A549 (cell line): ENCODE measurements at regions not wholly inside any gene's neighbourhood (a gene's known extent, or its start where the extent isn't known, plus 50 kb on each side); places are given as distances from the start of the nearest gene placed in this dataset.

Experiments used
- ATAC-seq, 2 experiments: fragments of 200-7000 bp in 1 of 2; fragments of >200 bp in 1 of 2; cut with Nextera tagmentation in 1 of 2; cut with Tn5 transposase in 1 of 2; 3 replicates each; pipeline versions ENCODE4 v1.8.0 to v1.9.1; 2018 to 2020; ENCODE audit warnings: mild to moderate bottlenecking in 1 of 2, moderate library complexity in 1 of 2
- CTCF ChIA-PET: fragments of 300-600 bp; sonication (Branson Sonifier 250); formaldehyde crosslinking; extraction: SDS; loops from one replicate; lab custom pipeline; 2021; ENCODE audit warnings: antibody characterized with exemption, inconsistent platforms; lab: Yijun Ruan, JAX
- POLR2A ChIA-PET: fragments of 350-600 bp; formaldehyde crosslinking; extraction: SDS; loops from one replicate; lab custom pipeline; 2021; ENCODE audit warnings: antibody characterized with exemption, inconsistent platforms; lab: Yijun Ruan, JAX
- DNase-seq, 2 experiments: peaks; one replicate each; pipeline versions ENCODE4 v3.0.0 to v3.0.0-alpha.2; 2011 to 2016; ENCODE audit warnings: low read depth in 1 of 2, low spot score in 1 of 2
- FAIRE-seq: peaks from 2 replicates; lab custom pipeline; 2011; peaks lifted over from hg19 to GRCh38; lab: Jason Lieb, UNC
- H3K27ac ChIP-seq, 2 experiments: fragments of >200 bp; sonication (Bioruptor Twin); formaldehyde crosslinking; 3 replicates each; pipeline ENCODE4 v1.5.1; 2016 to 2017
- H3K4me1 ChIP-seq: fragments of >200 bp; sonication (Bioruptor Twin); formaldehyde crosslinking; 3 replicates; pipeline ENCODE4 v1.6.1; 2016
- H3K4me2 ChIP-seq: fragments of >200 bp; sonication (Bioruptor Twin); formaldehyde crosslinking; 3 replicates; pipeline ENCODE4 v1.6.1; 2016
- H3K4me3 ChIP-seq: fragments of >200 bp; sonication (Bioruptor Twin); formaldehyde crosslinking; 3 replicates; pipeline ENCODE4 v1.5.1; 2016
- H3K9me3 ChIP-seq: fragments of >200 bp; sonication (Bioruptor Twin); formaldehyde crosslinking; 3 replicates; pipeline ENCODE4 v1.6.1; 2016
- BCL3 ChIP-seq: fragments of >200 bp; sonication (Bioruptor Twin); formaldehyde crosslinking; IDR thresholded peaks from 3 replicates; pipeline ENCODE4 v1.6.1; 2016
- BHLHE40 ChIP-seq: IDR thresholded peaks from 2 replicates; pipeline ENCODE4 v1.6.1; 2012; ENCODE audit warnings: low read depth, low read length, inconsistent platforms
- CBX2 ChIP-seq: fragments of 200-600 bp; sonication (generic); IDR thresholded peaks from 2 replicates; pipeline ENCODE4 v1.6.1; 2016; ENCODE audit warnings: low read depth, mild to moderate bottlenecking, borderline replicate concordance
- CHD2 ChIP-seq: fragments of 150-350 bp; IDR thresholded peaks from 2 replicates; pipeline ENCODE4 v1.6.1; 2014; ENCODE audit warnings: low read length; ENCODE audit not compliant: partially characterized antibody
- CHD4 ChIP-seq: fragments of 200-600 bp; sonication (generic); IDR thresholded peaks from 2 replicates; pipeline ENCODE4 v1.6.1; 2016; ENCODE audit warnings: antibody characterized with exemption, mild to moderate bottlenecking, borderline replicate concordance
- E2F6 ChIP-seq: IDR thresholded peaks from 2 replicates; pipeline ENCODE4 v1.6.1; 2012; ENCODE audit warnings: low read depth, borderline replicate concordance
- EP300 ChIP-seq, 2 experiments: fragments of >200 bp; sonication (Bioruptor Twin); formaldehyde crosslinking; IDR thresholded peaks; 2 replicates in 1 of 2; 3 replicates in 1 of 2; pipeline ENCODE4 v1.6.1; 2016 to 2017
- FOSL2 ChIP-seq, 2 experiments: fragments of 450-650 bp in 1 of 2; fragments of >200 bp in 1 of 2; sonication (Bioruptor Twin) in 1 of 2; formaldehyde crosslinking; IDR thresholded peaks; 2 replicates each; pipeline versions ENCODE4 v1.5.0 to v1.6.1; 2016 to 2020; ENCODE audit warnings: mild to moderate bottlenecking in 1 of 2, moderate library complexity in 1 of 2
- GATA3 ChIP-seq: IDR thresholded peaks from 2 replicates; pipeline ENCODE4 v1.6.1; 2012; ENCODE audit warnings: borderline replicate concordance
- HDAC2 ChIP-seq: fragments of 200-600 bp; sonication (generic); IDR thresholded peaks from 2 replicates; pipeline ENCODE4 v1.6.1; 2016
- HEYL ChIP-seq: fragments of 250-450 bp; sonication (Bioruptor Pico); IDR thresholded peaks from 2 replicates; pipeline ENCODE4 v1.8.0; 2021; ENCODE audit warnings: mild to moderate bottlenecking, moderate library complexity
- JUN ChIP-seq, 2 experiments: fragments of >200 bp; sonication (Bioruptor Twin); formaldehyde crosslinking; IDR thresholded peaks; 2 replicates in 1 of 2; 3 replicates in 1 of 2; pipeline ENCODE4 v1.6.1; 2016 to 2017
- KDM1A ChIP-seq: fragments of 200-600 bp; sonication (generic); IDR thresholded peaks from 2 replicates; pipeline ENCODE4 v1.6.1; 2016; ENCODE audit warnings: low read depth, mild to moderate bottlenecking
- MYC ChIP-seq: IDR thresholded peaks from 2 replicates; pipeline ENCODE4 v1.6.1; 2012; ENCODE audit warnings: mild to moderate bottlenecking, inconsistent platforms, low read length, improper control_type of control experiment, borderline replicate concordance
- NFE2L2 ChIP-seq: fragments of 150-350 bp; conservative IDR thresholded peaks from 2 replicates; pipeline ENCODE4 v1.6.1; 2014; ENCODE audit warnings: low read length
- NPAS2 ChIP-seq: fragments of 250-450 bp; sonication (Bioruptor Pico); IDR thresholded peaks from 2 replicates; pipeline ENCODE4 v1.8.0; 2022; ENCODE audit warnings: mild to moderate bottlenecking, moderate library complexity, borderline replicate concordance
- NR3C1 ChIP-seq: fragments of >200 bp; sonication (Bioruptor Twin); formaldehyde crosslinking; IDR thresholded peaks from 3 replicates; pipeline ENCODE4 v1.6.1; 2017
- POLR2A ChIP-seq: IDR thresholded peaks from 2 replicates; pipeline ENCODE4 v1.6.1; 2012; ENCODE audit warnings: mild to moderate bottlenecking, low read length
- RAD21 ChIP-seq, 2 experiments: fragments of >200 bp in 1 of 2; sonication (Bioruptor Twin) in 1 of 2; formaldehyde crosslinking in 1 of 2; IDR thresholded peaks in 1 of 2; conservative IDR thresholded peaks in 1 of 2; 2 replicates in 1 of 2; 3 replicates in 1 of 2; pipeline ENCODE4 v1.6.1; 2012 to 2018; ENCODE audit warnings: inconsistent platforms in 1 of 2
- RFX5 ChIP-seq: fragments of 450-650 bp; IDR thresholded peaks from 2 replicates; pipeline ENCODE4 v1.7.1; 2014; ENCODE audit warnings: antibody characterized with exemption, mild to moderate bottlenecking, moderate library complexity
- RNF2 ChIP-seq: fragments of 200-600 bp; sonication (generic); IDR thresholded peaks from 2 replicates; pipeline ENCODE4 v1.6.1; 2016; ENCODE audit warnings: low read depth, mild to moderate bottlenecking, antibody characterized with exemption, moderate library complexity, borderline replicate concordance
- SREBF2 ChIP-seq: fragments of 450-650 bp; IDR thresholded peaks from 2 replicates; pipeline ENCODE4 v1.6.1; 2014; ENCODE audit warnings: mild to moderate bottlenecking, moderate library complexity
- ZC3H11A ChIP-seq: fragments of 450-650 bp; IDR thresholded peaks from 2 replicates; pipeline ENCODE4 v1.6.1; 2014; ENCODE audit warnings: antibody characterized with exemption, mild to moderate bottlenecking
- ZFP36 ChIP-seq: fragments of 450-650 bp; IDR thresholded peaks from 2 replicates; pipeline ENCODE4 v1.6.1; 2014; ENCODE audit warnings: borderline replicate concordance; ENCODE audit not compliant: partially characterized antibody
- ZSCAN20 ChIP-seq: fragments of 250-450 bp; sonication (Bioruptor Pico); IDR thresholded peaks from 2 replicates; pipeline ENCODE4 v1.8.0; 2022; ENCODE audit warnings: mild to moderate bottlenecking, moderate library complexity
- WGBS: methylation state at CpG from one replicate; pipeline ENCODE4 v1.1.6; 2017; ENCODE audit errors: missing lambda C conversion rate; 5-methylcytosine and 5-hydroxymethylcytosine counted together
- TF ChIP-seq, protein P1 (sequence below): IDR thresholded peaks from 2 replicates; pipeline ENCODE4 v1.6.1; 2012
- TF ChIP-seq, protein P2 (sequence below): fragments of >200 bp; sonication (Bioruptor Twin); formaldehyde crosslinking; IDR thresholded peaks from 2 replicates; pipeline ENCODE4 v1.6.1; 2016
- TF ChIP-seq, protein P3 (sequence below): fragments of 200-600 bp; sonication (generic); IDR thresholded peaks from 2 replicates; pipeline ENCODE4 v1.6.1; 2016; ENCODE audit warnings: antibody characterized with exemption, mild to moderate bottlenecking, moderate library complexity

- no peak for DNase-seq
- H3K27ac ChIP-seq, result no peak overlapping the region
- CTCF ChIA-PET, result no interaction called here
- TF ChIP-seq NPAS2 (no peak), POLR2A (no peak), HDAC2 (no peak), EP300 (IDR thresholded peaks at IDR 0.05) (no peak), ZC3H11A (no peak), BCL3 (no peak), E2F6 (no peak), CHD4 (no peak), CBX2 (no peak), RFX5 (no peak), NFE2L2 (no peak), FOSL2 (IDR thresholded peaks at IDR 0.05) (no peak), FOSL2 (CRISPR knock-in tag; IDR thresholded peaks at IDR 0.05) (no peak), ZFP36 (no peak), ZSCAN20 (no peak)
- TF ChIP-seq, protein P1, sequence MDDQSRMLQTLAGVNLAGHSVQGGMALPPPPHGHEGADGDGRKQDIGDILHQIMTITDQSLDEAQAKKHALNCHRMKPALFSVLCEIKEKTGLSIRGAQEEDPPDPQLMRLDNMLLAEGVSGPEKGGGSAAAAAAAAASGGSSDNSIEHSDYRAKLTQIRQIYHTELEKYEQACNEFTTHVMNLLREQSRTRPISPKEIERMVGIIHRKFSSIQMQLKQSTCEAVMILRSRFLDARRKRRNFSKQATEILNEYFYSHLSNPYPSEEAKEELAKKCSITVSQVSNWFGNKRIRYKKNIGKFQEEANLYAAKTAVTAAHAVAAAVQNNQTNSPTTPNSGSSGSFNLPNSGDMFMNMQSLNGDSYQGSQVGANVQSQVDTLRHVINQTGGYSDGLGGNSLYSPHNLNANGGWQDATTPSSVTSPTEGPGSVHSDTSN, result no peak
- TF ChIP-seq, protein P2, sequence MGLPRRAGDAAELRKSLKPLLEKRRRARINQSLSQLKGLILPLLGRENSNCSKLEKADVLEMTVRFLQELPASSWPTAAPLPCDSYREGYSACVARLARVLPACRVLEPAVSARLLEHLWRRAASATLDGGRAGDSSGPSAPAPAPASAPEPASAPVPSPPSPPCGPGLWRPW, result no peak
- TF ChIP-seq, all 56 proteins: peak for 0
- WGBS, result 11% methylated on average over 4 of the region's 4 CpGs
- no peaks in the 10 kb centered on the region for H3K9me3 ChIP-seq
- ATAC-seq (no peak), FAIRE-seq (no peak)
- H3K4me1 ChIP-seq, result no peaks in the 10 kb centered on the region
- POLR2A ChIA-PET, result no interaction called here
- H3K4me3 ChIP-seq, result no peak overlapping the region
- H3K4me2 ChIP-seq, result no peak overlapping the region
Measured at GRCh38 chr20:55544638-55545037, 460.7 kb downstream of the CBLN4 start.

GRCh38 chr20:55540486-55540885, 464.8 kb downstream of the CBLN4 start:
- DNase-seq (no peak), FAIRE-seq (no peak), ATAC-seq (no peak)
- Histone ChIP-seq H3K4me3 (no peak overlapping the region), H3K4me2 (no peak overlapping the region), H3K9me3 (no peaks in the 10 kb centered on the region), H3K4me1 (no peaks in the 10 kb centered on the region), H3K27ac (no peak overlapping the region)
- POLR2A ChIA-PET, result no interaction called here
- 5% methylated on average over 3 of the region's 3 CpGs for WGBS
- TF ChIP-seq ZFP36, result no peak
- no peak for TF ChIP-seq SREBF2
- no peak for TF ChIP-seq HEYL (CRISPR knock-in tag)
- TF ChIP-seq RNF2, result no peak
- no peak for TF ChIP-seq RFX5
- TF ChIP-seq RAD21 (conservative IDR thresholded peaks at IDR 0.05 in 1 of 2, IDR thresholded peaks at IDR 0.05 in 1 of 2), result no peak
- CTCF ChIA-PET, result no interaction called here

DNA sequence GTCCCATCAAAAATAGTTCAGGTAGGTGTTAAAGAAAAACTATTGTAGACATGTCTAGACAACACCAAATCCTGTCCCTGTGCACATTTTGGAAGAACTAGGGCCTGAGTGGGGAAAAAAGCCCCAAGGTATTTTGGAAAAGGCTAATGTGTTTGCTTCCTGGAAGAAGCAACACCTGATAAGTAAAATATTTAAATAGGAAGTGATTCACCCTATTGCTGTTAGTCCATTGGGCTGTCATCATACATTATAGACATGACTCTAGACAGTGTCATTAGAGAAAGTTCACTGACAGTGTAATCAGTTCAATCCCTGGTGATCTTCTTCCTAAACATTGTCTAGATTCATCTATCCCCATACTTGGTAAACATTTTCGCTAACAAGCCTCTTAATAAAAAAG, 465.3 kb downstream of the CBLN4 start:
- ATAC-seq (no peak), DNase-seq (no peak), FAIRE-seq (no peak)
- Histone ChIP-seq H3K9me3 (no peaks in the 10 kb centered on the region), H3K27ac (no peak overlapping the region), H3K4me2 (no peak overlapping the region), H3K4me3 (no peak overlapping the region), H3K4me1 (no peaks in the 10 kb centered on the region)
- 6% methylated on average over 1 of the region's 1 CpG for WGBS
- ChIA-PET CTCF (no interaction called here), POLR2A (no interaction called here)
- TF ChIP-seq MYC (no peak), NR3C1 (no peak), HDAC2 (no peak), EP300 (IDR thresholded peaks at IDR 0.05) (no peak), CHD2 (no peak), RAD21 (conservative IDR thresholded peaks at IDR 0.05 in 1 of 2, IDR thresholded peaks at IDR 0.05 in 1 of 2) (no peak), JUN (IDR thresholded peaks at IDR 0.05) (no peak), CHD4 (no peak), BHLHE40 (no peak), KDM1A (no peak), GATA3 (no peak), ZSCAN20 (no peak)
- TF ChIP-seq, protein P3, sequence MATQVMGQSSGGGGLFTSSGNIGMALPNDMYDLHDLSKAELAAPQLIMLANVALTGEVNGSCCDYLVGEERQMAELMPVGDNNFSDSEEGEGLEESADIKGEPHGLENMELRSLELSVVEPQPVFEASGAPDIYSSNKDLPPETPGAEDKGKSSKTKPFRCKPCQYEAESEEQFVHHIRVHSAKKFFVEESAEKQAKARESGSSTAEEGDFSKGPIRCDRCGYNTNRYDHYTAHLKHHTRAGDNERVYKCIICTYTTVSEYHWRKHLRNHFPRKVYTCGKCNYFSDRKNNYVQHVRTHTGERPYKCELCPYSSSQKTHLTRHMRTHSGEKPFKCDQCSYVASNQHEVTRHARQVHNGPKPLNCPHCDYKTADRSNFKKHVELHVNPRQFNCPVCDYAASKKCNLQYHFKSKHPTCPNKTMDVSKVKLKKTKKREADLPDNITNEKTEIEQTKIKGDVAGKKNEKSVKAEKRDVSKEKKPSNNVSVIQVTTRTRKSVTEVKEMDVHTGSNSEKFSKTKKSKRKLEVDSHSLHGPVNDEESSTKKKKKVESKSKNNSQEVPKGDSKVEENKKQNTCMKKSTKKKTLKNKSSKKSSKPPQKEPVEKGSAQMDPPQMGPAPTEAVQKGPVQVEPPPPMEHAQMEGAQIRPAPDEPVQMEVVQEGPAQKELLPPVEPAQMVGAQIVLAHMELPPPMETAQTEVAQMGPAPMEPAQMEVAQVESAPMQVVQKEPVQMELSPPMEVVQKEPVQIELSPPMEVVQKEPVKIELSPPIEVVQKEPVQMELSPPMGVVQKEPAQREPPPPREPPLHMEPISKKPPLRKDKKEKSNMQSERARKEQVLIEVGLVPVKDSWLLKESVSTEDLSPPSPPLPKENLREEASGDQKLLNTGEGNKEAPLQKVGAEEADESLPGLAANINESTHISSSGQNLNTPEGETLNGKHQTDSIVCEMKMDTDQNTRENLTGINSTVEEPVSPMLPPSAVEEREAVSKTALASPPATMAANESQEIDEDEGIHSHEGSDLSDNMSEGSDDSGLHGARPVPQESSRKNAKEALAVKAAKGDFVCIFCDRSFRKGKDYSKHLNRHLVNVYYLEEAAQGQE, result no peak
